ENCODE measurements at regions not wholly inside any gene's neighbourhood (a gene's known extent, or its start where the extent isn't known, plus 50 kb on each side); places are given as distances from the start of the nearest gene placed in this dataset.

- H3K56ac ChIP-seq (ENCODE audit: low read length) = no peak overlapping the region
- no peak overlapping the region for H4K8ac ChIP-seq (ENCODE audit: low read depth, low read length)
- no peak for DNase-seq
- no peak overlapping the region for H4K5ac ChIP-seq (ENCODE audit: low read length)
- H2BK120ac ChIP-seq (ENCODE audit: low read depth, low read length) = no peak overlapping the region
- H2BK5ac ChIP-seq (ENCODE audit: low read length) = no peak overlapping the region
- H3K4me3 ChIP-seq (ENCODE audit: low read length) = no peak overlapping the region
- H3K27ac ChIP-seq (ENCODE audit: low read depth, low read length) = no peak overlapping the region
- H3K79me1 ChIP-seq (ENCODE audit: low read length) = no peaks in the 10 kb centered on the region
- no peak overlapping the region for H3K9ac ChIP-seq (ENCODE audit: low read length)
- H3K4ac ChIP-seq (ENCODE audit: low read depth, low read length) = no peak overlapping the region
- H3K27me3 ChIP-seq (ENCODE audit: insufficient read depth, low read length, poor library complexity) = no peaks in the 10 kb centered on the region
- H3K4me1 ChIP-seq (ENCODE audit: control insufficient read depth, low read depth, low read length) = no peaks in the 10 kb centered on the region
- H2BK15ac ChIP-seq (replicated peaks; ENCODE audit: low read depth) = no peak overlapping the region
- H3K36me3 ChIP-seq (ENCODE audit: control insufficient read depth, insufficient read depth, low read length) = no peaks in the 10 kb centered on the region
- no peaks in the 10 kb centered on the region for H3K79me2 ChIP-seq (ENCODE audit: control insufficient read depth, insufficient read depth, low read length)
- no peak overlapping the region for H3K18ac ChIP-seq (ENCODE audit: low read length)
- no CpG with 5 or more reads among the region's 2 CpGs for WGBS (ENCODE audit: extremely low coverage, insufficient coverage, low lambda C conversion rate)
- no peak overlapping the region for H2AK5ac ChIP-seq (ENCODE audit: low read length)
- H3K23ac ChIP-seq (ENCODE audit: low read length) = no peak overlapping the region
- no peak overlapping the region for H3K4me2 ChIP-seq (ENCODE audit: low read length)
Observed at GRCh38 chrX:39311646-39312045, 510.4 kb downstream of the MID1IP1 start.

- Histone ChIP-seq H3K4ac (ENCODE audit: low read depth, low read length) (no peak overlapping the region), H3K36me3 (ENCODE audit: control insufficient read depth, insufficient read depth, low read length) (no peaks in the 10 kb centered on the region)
- DNase-seq = no peak
Observed at GRCh38 chrX:39313146-39313545, 511.9 kb downstream of the MID1IP1 start.

GRCh38 chrX:39318506-39319343 lies 517.5 kb downstream of the MID1IP1 start:
- H2AK5ac ChIP-seq (ENCODE audit: low read length) = no peak overlapping the region
- H3K56ac ChIP-seq (ENCODE audit: low read length) = no peak overlapping the region
- no CpG with 5 or more reads among the region's 6 CpGs for WGBS (ENCODE audit: extremely low coverage, insufficient coverage, low lambda C conversion rate)
- H3K4ac ChIP-seq (ENCODE audit: low read depth, low read length) = no peak overlapping the region
- H3K9ac ChIP-seq (ENCODE audit: low read length) = no peak overlapping the region
- H2BK15ac ChIP-seq (replicated peaks; ENCODE audit: low read depth) = no peak overlapping the region
- no peak overlapping the region for H3K4me2 ChIP-seq (ENCODE audit: low read length)
- no peak overlapping the region for H3K23ac ChIP-seq (ENCODE audit: low read length)
- no peak overlapping the region for H2BK120ac ChIP-seq (ENCODE audit: low read depth, low read length)
- no peaks in the 10 kb centered on the region for H3K27me3 ChIP-seq (ENCODE audit: insufficient read depth, low read length, poor library complexity)
- no peak for DNase-seq
- no peak overlapping the region for H3K18ac ChIP-seq (ENCODE audit: low read length)
- no peak overlapping the region for H2BK5ac ChIP-seq (ENCODE audit: low read length)
- no peaks in the 10 kb centered on the region for H3K4me1 ChIP-seq (ENCODE audit: control insufficient read depth, low read depth, low read length)
- no peak overlapping the region for H4K8ac ChIP-seq (ENCODE audit: low read depth, low read length)
- no peaks in the 10 kb centered on the region for H3K36me3 ChIP-seq (ENCODE audit: control insufficient read depth, insufficient read depth, low read length)
- H3K4me3 ChIP-seq (ENCODE audit: low read length) = no peak overlapping the region
- no peaks in the 10 kb centered on the region for H3K79me2 ChIP-seq (ENCODE audit: control insufficient read depth, insufficient read depth, low read length)
- no peaks in the 10 kb centered on the region for H3K79me1 ChIP-seq (ENCODE audit: low read length)
- no peak overlapping the region for H3K27ac ChIP-seq (ENCODE audit: low read depth, low read length)
- no peak overlapping the region for H4K5ac ChIP-seq (ENCODE audit: low read length)

More at GRCh38 chrX:39313146-39313545, 511.9 kb downstream of the MID1IP1 start:
- no peak overlapping the region for H4K8ac ChIP-seq (ENCODE audit: low read depth, low read length)
- no peak overlapping the region for H3K27ac ChIP-seq (ENCODE audit: low read depth, low read length)
- no peak overlapping the region for H2AK5ac ChIP-seq (ENCODE audit: low read length)
- H3K79me2 ChIP-seq (ENCODE audit: control insufficient read depth, insufficient read depth, low read length) = no peaks in the 10 kb centered on the region
- no peak overlapping the region for H3K4me2 ChIP-seq (ENCODE audit: low read length)
- no peaks in the 10 kb centered on the region for H3K79me1 ChIP-seq (ENCODE audit: low read length)
- no peak overlapping the region for H3K56ac ChIP-seq (ENCODE audit: low read length)
- no peaks in the 10 kb centered on the region for H3K4me1 ChIP-seq (ENCODE audit: control insufficient read depth, low read depth, low read length)
- H2BK15ac ChIP-seq (replicated peaks; ENCODE audit: low read depth) = no peak overlapping the region
- no peak overlapping the region for H3K18ac ChIP-seq (ENCODE audit: low read length)
- WGBS (ENCODE audit: extremely low coverage, insufficient coverage, low lambda C conversion rate) = no CpG with 5 or more reads among the region's 1 CpG
- H2BK5ac ChIP-seq (ENCODE audit: low read length) = no peak overlapping the region
- H3K23ac ChIP-seq (ENCODE audit: low read length) = no peak overlapping the region
- no peak overlapping the region for H2BK120ac ChIP-seq (ENCODE audit: low read depth, low read length)
- no peak overlapping the region for H3K9ac ChIP-seq (ENCODE audit: low read length)
- H3K27me3 ChIP-seq (ENCODE audit: insufficient read depth, low read length, poor library complexity) = no peaks in the 10 kb centered on the region
- no peak overlapping the region for H3K4me3 ChIP-seq (ENCODE audit: low read length)
- H4K5ac ChIP-seq (ENCODE audit: low read length) = no peak overlapping the region

GRCh38 chrX:39320165-39320564 lies 518.9 kb downstream of the MID1IP1 start:
- no peaks in the 10 kb centered on the region for H3K36me3 ChIP-seq (ENCODE audit: control insufficient read depth, insufficient read depth, low read length)
- no peaks in the 10 kb centered on the region for H3K27me3 ChIP-seq (ENCODE audit: insufficient read depth, low read length, poor library complexity)
- H3K27ac ChIP-seq (ENCODE audit: low read depth, low read length) = no peak overlapping the region
- no peak overlapping the region for H2BK15ac ChIP-seq (replicated peaks; ENCODE audit: low read depth)
- no peak for DNase-seq
- no peaks in the 10 kb centered on the region for H3K4me1 ChIP-seq (ENCODE audit: control insufficient read depth, low read depth, low read length)
- WGBS (ENCODE audit: extremely low coverage, insufficient coverage, low lambda C conversion rate) = no CpG with 5 or more reads among the region's 1 CpG
- no peak overlapping the region for H3K56ac ChIP-seq (ENCODE audit: low read length)
- no peak overlapping the region for H3K4me3 ChIP-seq (ENCODE audit: low read length)
- no peak overlapping the region for H3K4me2 ChIP-seq (ENCODE audit: low read length)
- H2AK5ac ChIP-seq (ENCODE audit: low read length) = no peak overlapping the region
- no peaks in the 10 kb centered on the region for H3K79me1 ChIP-seq (ENCODE audit: low read length)
- H3K79me2 ChIP-seq (ENCODE audit: control insufficient read depth, insufficient read depth, low read length) = no peaks in the 10 kb centered on the region
- H2BK5ac ChIP-seq (ENCODE audit: low read length) = no peak overlapping the region
- no peak overlapping the region for H2BK120ac ChIP-seq (ENCODE audit: low read depth, low read length)
- no peak overlapping the region for H3K23ac ChIP-seq (ENCODE audit: low read length)
- H4K5ac ChIP-seq (ENCODE audit: low read length) = no peak overlapping the region
- H3K4ac ChIP-seq (ENCODE audit: low read depth, low read length) = no peak overlapping the region
- no peak overlapping the region for H4K8ac ChIP-seq (ENCODE audit: low read depth, low read length)
- no peak overlapping the region for H3K9ac ChIP-seq (ENCODE audit: low read length)
- H3K18ac ChIP-seq (ENCODE audit: low read length) = no peak overlapping the region

GRCh38 chrX:39322496-39322895 lies 521.2 kb downstream of the MID1IP1 start:
- Histone ChIP-seq H3K9ac (ENCODE audit: low read length) (no peak overlapping the region), H3K79me2 (ENCODE audit: control insufficient read depth, insufficient read depth, low read length) (no peaks in the 10 kb centered on the region), H3K27ac (ENCODE audit: low read depth, low read length) (no peak overlapping the region), H3K56ac (ENCODE audit: low read length) (no peak overlapping the region), H3K4ac (ENCODE audit: low read depth, low read length) (no peak overlapping the region), H3K18ac (ENCODE audit: low read length) (no peak overlapping the region), H3K4me3 (ENCODE audit: low read length) (no peak overlapping the region), H2BK15ac (replicated peaks; ENCODE audit: low read depth) (no peak overlapping the region), H4K8ac (ENCODE audit: low read depth, low read length) (no peak overlapping the region), H3K23ac (ENCODE audit: low read length) (no peak overlapping the region), H3K36me3 (ENCODE audit: control insufficient read depth, insufficient read depth, low read length) (no peaks in the 10 kb centered on the region), H2BK120ac (ENCODE audit: low read depth, low read length) (no peak overlapping the region), H3K79me1 (ENCODE audit: low read length) (no peaks in the 10 kb centered on the region), H3K27me3 (ENCODE audit: insufficient read depth, low read length, poor library complexity) (no peaks in the 10 kb centered on the region), H2AK5ac (ENCODE audit: low read length) (no peak overlapping the region), H4K5ac (ENCODE audit: low read length) (no peak overlapping the region), H3K4me2 (ENCODE audit: low read length) (no peak overlapping the region), H3K4me1 (ENCODE audit: control insufficient read depth, low read depth, low read length) (no peaks in the 10 kb centered on the region), H2BK5ac (ENCODE audit: low read length) (no peak overlapping the region)
- DNase-seq = no peak
- WGBS (ENCODE audit: extremely low coverage, insufficient coverage, low lambda C conversion rate) = no CpG with 5 or more reads among the region's 5 CpGs
